H1 (cell line): ENCODE measurements at regions not wholly inside any gene's neighbourhood (a gene's known extent, or its start where the extent isn't known, plus 50 kb on each side); places are given as distances from the start of the nearest gene placed in this dataset.

Experiments
- CTCF ChIP-seq, 3 experiments: IDR thresholded peaks; 1 replicate in 2 of 3; 2 replicates in 1 of 3; pipeline versions ENCODE4 v1.5.1 to v1.6.1; 2011; ENCODE audit warnings: low read length in 3 of 3, mild to moderate bottlenecking in 3 of 3, inconsistent platforms in 2 of 3, low read depth in 1 of 3, moderate library complexity in 1 of 3; ENCODE audit not compliant: insufficient read depth in 1 of 3; ENCODE audit errors: control extremely low read depth in 1 of 3
- FOSL1 ChIP-seq: IDR thresholded peaks from 2 replicates; pipeline ENCODE4 v1.6.1; 2011; ENCODE audit warnings: mild to moderate bottlenecking, low read depth, low read length, moderate library complexity; ENCODE audit not compliant: insufficient read depth
- POLR2AphosphoS5 ChIP-seq: IDR thresholded peaks from 2 replicates; pipeline ENCODE4 v1.6.1; 2011; ENCODE audit warnings: low read depth, low read length
- SP1 ChIP-seq: IDR thresholded peaks from 2 replicates; pipeline ENCODE4 v1.6.1; 2011; ENCODE audit warnings: low read depth, low read length
- ZNF274 ChIP-seq: IDR thresholded peaks from 2 replicates; pipeline ENCODE4 v1.7.0; 2012; ENCODE audit warnings: low read length, borderline replicate concordance; ENCODE audit errors: extremely low read depth
- TF ChIP-seq, protein P1 (sequence below): IDR thresholded peaks from 2 replicates; pipeline ENCODE4 v1.6.1; 2012; ENCODE audit warnings: low read length, inconsistent platforms

DNA sequence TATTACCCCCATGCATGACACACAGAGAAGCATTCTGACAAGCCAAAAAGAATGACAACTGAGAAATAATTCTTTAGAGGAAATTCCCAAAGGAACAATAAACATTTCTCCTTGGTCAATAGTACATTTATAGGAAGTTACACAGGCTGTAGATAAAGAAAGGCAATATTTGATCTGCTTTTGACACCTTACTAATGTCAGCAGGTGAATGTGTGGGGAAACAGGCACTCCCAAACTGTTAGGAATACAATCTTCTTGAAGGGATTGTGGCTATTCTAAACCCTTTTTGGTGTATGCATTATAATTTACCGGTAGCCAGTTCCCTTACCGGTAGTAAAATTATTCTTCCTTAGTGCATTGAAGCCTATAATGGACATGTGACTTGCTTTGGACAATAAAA, 116.1 kb upstream of the FTMT start:
- TF ChIP-seq CTCF (IDR thresholded peaks at IDR 0.05; ENCODE audit: control extremely low read depth in 1 of 3, insufficient read depth in 1 of 3, low read depth in 1 of 3, low read length in 3 of 3): no peak
- TF ChIP-seq, protein P1, sequence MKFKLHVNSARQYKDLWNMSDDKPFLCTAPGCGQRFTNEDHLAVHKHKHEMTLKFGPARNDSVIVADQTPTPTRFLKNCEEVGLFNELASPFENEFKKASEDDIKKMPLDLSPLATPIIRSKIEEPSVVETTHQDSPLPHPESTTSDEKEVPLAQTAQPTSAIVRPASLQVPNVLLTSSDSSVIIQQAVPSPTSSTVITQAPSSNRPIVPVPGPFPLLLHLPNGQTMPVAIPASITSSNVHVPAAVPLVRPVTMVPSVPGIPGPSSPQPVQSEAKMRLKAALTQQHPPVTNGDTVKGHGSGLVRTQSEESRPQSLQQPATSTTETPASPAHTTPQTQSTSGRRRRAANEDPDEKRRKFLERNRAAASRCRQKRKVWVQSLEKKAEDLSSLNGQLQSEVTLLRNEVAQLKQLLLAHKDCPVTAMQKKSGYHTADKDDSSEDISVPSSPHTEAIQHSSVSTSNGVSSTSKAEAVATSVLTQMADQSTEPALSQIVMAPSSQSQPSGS: no peak
- TF ChIP-seq POLR2AphosphoS5: no peak
- no peak for TF ChIP-seq FOSL1
- TF ChIP-seq ZNF274: no peak
- no peak for TF ChIP-seq SP1
